VCaP (cell line): ENCODE measurements at regions not wholly inside any gene's neighbourhood (a gene's known extent, or its start where the extent isn't known, plus 50 kb on each side); places are given as distances from the start of the nearest gene placed in this dataset.
"Not testable (repeated sequence)": the region's sequence is repeated elsewhere in the genome, so short reads cannot be mapped to it uniquely, and the experiment has no call there.

Experiments
- H3K27ac ChIP-seq: fragments of 450-650 bp; 2 replicates; pipeline ENCODE4 v1.5.1; 2017
- TF ChIP-seq, protein P1 (sequence below): fragments of 450-650 bp; conservative IDR thresholded peaks from 2 replicates; pipeline ENCODE4 v1.5.1; 2017; ENCODE audit warnings: mild to moderate bottlenecking, moderate library complexity

DNA sequence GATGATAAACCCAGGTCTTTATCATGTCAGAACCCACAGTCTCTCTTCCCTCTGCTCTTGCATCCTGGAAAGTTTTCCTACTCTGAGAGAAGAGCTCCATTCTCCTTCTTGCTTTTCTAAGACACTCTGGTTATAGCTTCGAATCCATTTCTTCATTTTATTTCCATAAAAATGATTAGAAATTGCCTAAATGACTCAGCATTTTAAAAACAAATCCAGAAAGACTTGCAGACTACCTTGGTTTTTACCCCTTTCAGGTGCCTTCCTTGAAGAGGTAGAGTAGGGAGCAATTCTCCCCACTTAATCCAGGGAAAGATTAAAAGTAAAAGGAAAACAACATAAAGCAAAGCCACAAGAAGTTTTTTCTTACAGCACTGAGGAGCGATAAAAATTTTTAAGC lies 1256.0 kb downstream of the ROBO1 start:
- no peak overlapping the region for H3K27ac ChIP-seq
- TF ChIP-seq, protein P1, sequence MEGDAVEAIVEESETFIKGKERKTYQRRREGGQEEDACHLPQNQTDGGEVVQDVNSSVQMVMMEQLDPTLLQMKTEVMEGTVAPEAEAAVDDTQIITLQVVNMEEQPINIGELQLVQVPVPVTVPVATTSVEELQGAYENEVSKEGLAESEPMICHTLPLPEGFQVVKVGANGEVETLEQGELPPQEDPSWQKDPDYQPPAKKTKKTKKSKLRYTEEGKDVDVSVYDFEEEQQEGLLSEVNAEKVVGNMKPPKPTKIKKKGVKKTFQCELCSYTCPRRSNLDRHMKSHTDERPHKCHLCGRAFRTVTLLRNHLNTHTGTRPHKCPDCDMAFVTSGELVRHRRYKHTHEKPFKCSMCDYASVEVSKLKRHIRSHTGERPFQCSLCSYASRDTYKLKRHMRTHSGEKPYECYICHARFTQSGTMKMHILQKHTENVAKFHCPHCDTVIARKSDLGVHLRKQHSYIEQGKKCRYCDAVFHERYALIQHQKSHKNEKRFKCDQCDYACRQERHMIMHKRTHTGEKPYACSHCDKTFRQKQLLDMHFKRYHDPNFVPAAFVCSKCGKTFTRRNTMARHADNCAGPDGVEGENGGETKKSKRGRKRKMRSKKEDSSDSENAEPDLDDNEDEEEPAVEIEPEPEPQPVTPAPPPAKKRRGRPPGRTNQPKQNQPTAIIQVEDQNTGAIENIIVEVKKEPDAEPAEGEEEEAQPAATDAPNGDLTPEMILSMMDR: no peak

DNA sequence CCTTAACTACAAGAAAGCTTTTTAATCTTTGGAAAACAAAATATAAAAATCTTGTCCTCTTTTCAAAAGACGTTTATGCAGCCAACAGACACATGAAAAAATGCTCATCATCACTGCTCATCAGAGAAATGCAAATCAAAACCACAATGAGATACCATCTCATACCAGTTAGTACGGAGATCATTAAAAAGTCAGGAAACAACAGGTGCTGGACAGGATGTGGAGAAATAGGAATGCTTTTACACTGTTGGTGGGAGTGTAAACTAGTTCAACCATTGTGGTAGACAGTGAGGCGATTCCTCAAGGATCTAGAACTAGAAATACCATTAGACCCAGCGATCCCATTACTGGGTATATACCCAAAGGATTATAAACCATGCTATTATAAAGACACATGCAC lies 1255.0 kb downstream of the ROBO1 start:
- H3K27ac ChIP-seq: not testable (repeated sequence)

DNA sequence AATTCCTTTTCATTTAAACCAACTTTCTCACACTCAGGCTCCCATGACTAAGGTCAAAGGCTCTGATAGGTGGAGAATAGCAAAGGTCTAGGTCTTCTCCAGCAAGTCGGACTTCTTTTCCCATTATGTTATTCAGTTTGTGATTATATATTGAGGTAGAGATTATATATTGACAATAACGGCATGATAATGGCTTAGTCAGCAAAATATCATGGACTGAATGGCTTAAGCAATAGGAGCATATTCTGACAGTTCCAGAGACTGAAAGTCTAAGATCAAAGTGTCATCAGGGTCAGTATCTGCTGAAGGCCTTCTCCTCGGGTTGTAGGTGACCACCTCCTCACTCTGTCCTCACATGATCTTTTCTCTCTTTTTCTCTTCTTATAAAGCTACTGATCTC lies 1251.4 kb downstream of the ROBO1 start:
- TF ChIP-seq, protein P1: no peak
- no peak overlapping the region for H3K27ac ChIP-seq

DNA sequence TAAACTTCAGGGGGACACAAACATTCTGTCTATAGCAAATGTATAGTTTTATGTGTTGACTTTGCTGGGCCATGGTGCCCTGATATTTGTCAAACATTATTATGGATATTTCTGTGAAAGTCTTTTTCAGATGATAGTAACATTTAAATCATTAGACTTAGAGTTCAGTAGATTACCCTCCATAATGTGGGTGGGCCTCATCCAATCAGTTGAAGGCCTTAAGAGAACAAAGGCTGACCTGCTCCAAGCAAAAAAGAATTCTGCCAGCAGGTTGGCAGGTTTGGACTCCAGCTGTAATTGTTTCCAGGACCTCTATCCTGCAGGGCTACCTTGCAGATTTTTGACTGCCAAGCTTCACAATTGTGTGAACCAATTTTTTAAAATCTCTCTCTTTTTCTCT lies 1250.9 kb downstream of the ROBO1 start:
- TF ChIP-seq, protein P1: no peak
- no peak overlapping the region for H3K27ac ChIP-seq

DNA sequence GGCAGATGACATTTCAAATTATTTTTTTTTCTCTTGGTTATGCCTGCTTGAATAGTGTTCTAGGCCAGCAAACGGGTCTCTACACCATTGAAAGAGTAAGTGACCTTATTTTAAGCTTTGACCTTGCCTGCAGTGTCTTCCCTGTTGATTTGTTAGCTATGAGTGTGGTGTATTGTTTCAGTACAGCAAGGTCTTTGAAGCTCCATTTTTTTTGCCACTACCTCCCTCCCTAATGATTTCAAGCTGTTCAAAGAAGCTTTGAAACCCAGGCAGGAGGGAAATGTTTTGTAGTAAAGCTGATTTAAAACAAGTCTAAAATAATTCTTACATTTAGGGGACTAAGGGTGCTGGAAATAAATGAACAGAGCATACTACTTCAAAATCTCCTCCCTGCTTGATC lies 1249.8 kb downstream of the ROBO1 start:
- TF ChIP-seq, protein P1: no peak
- no peak overlapping the region for H3K27ac ChIP-seq

DNA sequence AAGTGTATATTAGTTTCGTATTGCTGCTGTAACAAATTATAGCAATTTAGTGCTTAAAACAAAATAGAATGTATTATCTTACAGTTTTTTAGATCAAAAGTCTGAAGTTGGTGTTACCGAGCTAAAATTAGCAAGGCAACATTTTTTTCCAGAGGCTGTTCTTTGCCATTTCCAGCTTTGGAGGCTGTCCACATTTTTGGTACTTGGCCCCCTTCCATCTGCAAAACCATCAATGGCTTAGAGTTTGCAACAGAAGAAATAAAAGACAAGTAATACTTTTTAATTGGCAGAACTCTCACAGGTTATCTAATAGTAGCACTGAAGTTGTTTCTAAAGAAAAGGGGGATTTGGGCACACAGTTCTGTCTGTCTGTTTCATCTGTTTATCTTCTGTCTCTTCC lies 1248.5 kb downstream of the ROBO1 start:
- TF ChIP-seq, protein P1: no peak
- H3K27ac ChIP-seq: no peak overlapping the region

DNA sequence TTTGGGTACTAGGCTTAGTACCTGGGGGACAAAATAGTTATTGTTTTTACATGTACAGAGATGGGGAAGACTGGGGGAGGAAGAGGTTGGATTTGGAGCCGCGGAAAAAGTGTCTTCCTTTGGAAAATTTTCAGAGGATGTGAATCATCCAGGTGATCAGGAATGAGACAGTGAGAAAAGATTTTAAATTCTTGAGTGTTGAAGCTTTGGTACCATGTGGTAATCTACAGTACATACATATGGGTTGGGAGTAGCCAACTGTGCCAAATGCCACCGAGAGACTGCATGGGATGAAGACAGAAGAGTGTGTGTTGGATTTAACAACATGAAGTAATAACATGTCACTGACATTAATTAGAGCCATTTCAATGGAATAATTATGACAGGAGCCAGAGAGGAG lies 1238.2 kb downstream of the ROBO1 start:
- no peak overlapping the region for H3K27ac ChIP-seq
- TF ChIP-seq, protein P1: no peak

DNA sequence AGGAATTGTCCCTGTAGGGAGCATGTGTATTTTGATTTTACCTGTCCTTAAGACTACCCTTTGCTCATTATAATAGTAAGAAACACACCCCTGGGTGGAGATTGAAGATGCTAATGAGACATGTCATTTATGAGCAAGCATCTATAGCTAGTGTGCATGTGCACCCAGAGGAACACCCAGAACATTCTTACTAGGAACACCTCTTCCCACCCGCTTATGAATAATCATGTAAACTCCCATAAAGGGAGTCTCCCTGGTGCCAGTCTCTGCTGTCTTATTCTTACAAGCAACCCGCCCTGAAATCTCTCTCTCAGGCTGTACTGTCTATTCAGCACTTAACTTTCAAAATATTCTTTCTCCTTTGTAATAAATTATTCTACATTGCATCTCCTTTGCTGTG lies 1227.3 kb downstream of the ROBO1 start:
- TF ChIP-seq, protein P1: no peak
- no peak overlapping the region for H3K27ac ChIP-seq
